NCI-H345 treated with DMSO at 0.1 percent for 48 hours (cell line): ENCODE measurements at regions not wholly inside any gene's neighbourhood (a gene's known extent, or its start where the extent isn't known, plus 50 kb on each side); places are given as distances from the start of the nearest gene placed in this dataset.
A peak's percentile ranks its signal among the peaks of the same experiment; 100 is the strongest.
"Not testable (repeated sequence)": the region's sequence is repeated elsewhere in the genome, so short reads cannot be mapped to it uniquely, and the experiment has no call there.

Experiments used
- DNase-seq: peaks from one replicate; lab custom pipeline; 2025; ENCODE audit not compliant: unreplicated experiment; lab: John Stamatoyannopoulos, UW

GRCh38 chr12:34097213-34097612 lies 74.9 kb downstream of the ALG10 start:
- no peak for DNase-seq

DNA sequence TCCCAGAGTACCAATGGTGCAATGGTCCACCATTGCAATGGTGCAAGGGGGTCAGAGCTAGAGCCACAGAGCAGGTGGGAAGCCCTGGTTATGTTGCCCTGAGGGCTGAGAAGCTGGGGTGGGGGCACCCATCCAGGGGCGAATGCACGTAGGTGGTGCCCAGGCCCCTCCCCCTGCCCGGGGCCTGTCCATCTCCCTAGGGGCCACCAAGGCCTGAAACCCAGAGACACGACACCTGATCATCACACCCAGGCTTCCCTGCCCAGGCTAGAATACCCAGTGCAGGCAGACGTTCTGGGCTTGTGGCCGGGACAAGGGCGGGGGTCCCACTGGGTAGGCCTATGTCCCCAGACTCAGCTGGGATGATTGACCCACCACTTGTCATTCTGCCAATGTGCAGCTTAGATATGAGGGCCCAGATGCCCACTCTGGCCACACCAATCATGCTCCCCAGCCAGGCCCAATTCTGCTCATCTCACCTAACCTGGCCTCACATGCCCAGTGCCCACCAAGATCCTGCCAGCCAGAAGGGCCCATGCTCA lies 83.2 kb downstream of the ALG10 start:
- no peak for DNase-seq

- DNase-seq = no peak
These were observed 83.9 kb downstream of the ALG10 start for GRCh38 chr12:34106172-34106571.

DNA sequence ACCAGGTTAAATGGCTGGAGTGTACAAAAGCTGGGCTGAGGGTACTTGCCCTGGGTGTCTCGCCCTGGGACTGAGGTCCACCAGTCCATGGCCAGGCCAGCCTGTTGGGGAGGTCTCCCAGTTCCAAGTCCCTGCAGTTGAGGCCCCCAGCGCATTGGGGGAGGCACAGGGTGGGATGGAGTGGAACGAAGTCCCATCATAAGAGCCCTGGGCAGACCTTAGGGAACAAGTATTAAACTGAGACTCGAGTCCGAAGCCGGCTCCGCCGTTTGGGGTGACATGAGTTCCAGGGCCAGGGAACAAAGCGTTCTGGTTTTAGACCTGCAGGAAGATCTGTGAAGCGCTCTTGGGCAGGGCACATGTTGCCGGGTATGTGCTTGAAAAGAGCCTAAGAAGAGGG lies 84.7 kb downstream of the ALG10 start:
- no peak for DNase-seq

- DNase-seq = no peak
These were observed 85.6 kb downstream of the ALG10 start for GRCh38 chr12:34107781-34108404.

DNA sequence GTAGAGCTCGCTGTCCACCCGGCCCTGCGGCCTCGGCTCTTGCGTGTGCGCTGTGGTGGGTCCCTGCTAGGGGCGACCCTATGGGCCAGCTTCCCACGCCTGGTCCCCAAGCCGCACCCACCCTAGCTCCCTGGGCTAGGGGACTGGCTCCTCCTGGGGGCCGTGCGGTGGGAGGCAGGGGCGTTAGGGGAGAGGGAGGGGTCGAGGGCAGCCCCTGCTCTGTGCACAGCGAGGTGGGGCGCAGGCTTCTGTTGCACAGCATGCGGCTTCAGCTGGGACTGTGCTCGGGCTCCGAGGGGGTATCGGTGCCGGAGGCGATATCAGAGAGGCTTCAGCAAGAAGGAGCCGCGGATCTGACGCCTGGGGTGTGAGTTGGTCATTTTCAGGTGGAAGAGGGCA lies 86.1 kb downstream of the ALG10 start:
- DNase-seq = no peak

GRCh38 chr12:34108967-34109366 lies 86.7 kb downstream of the ALG10 start:
- DNase-seq = no peak

- DNase-seq = no peak
These were observed 87.1 kb downstream of the ALG10 start for GRCh38 chr12:34109390-34109789.

- not testable (repeated sequence) for DNase-seq
These were observed 87.7 kb downstream of the ALG10 start for GRCh38 chr12:34109909-34110531.

DNA sequence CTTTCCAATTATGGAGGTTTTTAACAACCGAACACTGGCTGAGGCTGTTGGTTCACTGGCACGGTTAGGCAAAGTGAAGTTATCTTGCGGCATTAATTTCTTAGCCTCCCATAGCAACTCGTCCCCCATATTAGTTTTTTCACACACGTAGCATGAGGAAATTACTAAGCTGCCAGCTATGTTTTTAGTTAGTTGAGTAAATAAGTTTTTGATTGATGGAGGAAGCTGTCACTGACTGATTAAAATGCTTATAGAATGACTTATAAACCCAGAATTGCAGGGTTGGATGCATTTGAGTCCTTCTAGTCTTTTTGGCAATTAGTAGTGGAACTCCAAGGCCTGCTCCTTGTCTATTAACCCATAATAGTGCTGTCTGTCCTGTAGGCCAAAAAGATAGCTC lies 97.1 kb downstream of the ALG10 start:
- no peak for DNase-seq

GRCh38 chr12:34121360-34121759 lies 99.1 kb downstream of the ALG10 start:
- DNase-seq = no peak

DNA sequence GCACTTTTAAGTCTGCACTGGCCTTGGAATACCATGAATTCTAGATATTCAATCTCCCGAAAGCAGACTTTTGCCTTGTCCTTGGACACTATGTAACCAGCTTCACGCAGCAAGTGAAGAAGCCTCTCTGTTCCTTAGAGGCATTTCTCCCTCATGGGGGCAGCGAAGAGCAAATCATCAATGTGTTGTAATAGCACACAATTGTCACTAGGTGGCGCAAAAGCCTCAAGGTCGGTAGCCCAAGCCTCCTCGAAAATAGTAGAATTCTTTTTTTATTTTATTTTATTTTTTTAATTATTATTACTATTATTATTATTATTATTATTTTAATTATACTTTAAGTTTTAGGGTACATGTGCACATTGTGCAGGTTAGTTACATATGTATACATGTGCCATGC lies 100.8 kb downstream of the ALG10 start:
- peak; percentile 32 for DNase-seq

DNA sequence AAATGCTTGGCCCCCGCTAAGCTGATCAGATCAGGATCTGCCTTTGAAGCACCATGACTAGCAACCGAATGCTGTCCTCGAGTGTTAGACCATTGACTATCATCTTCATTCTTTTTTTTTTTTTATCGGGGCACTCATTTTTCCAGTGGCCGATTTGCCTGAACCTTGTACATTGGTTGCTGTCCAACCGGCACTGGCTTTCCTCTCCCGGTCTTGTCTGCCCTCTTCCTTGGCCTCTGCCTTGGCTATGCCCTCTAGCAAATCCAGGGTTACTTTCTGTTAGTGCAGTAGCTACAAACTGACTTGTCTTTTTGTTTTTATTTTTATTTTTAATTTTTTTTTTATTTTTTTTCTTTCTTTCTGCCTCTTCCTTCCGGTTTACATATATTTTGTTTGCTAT lies 102.3 kb downstream of the ALG10 start:
- no peak for DNase-seq

DNA sequence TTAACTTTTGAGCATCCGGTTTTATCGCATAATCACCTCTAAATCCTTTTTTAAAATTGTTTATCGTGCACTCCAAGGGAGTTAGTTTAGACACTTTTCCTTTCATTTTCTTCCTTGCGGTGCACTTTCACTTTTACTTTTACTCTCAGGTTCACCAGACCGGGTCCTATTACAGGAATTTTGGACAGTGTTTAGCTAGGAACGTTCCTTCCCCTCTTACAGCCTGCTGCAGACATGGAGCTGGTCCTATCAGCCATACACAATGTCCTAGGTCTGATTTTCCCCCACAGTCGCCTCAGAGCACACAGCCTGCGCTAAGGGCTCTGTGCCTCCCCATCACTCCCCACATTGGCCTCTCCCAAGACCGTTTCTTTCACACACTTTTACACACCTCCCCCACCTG lies 103.9 kb downstream of the ALG10 start:
- DNase-seq = no peak

GRCh38 chr12:34126805-34127204 lies 104.5 kb downstream of the ALG10 start:
- no peak for DNase-seq

- DNase-seq = not testable (repeated sequence)
These were observed 105.1 kb downstream of the ALG10 start for GRCh38 chr12:34127379-34127778.

DNA sequence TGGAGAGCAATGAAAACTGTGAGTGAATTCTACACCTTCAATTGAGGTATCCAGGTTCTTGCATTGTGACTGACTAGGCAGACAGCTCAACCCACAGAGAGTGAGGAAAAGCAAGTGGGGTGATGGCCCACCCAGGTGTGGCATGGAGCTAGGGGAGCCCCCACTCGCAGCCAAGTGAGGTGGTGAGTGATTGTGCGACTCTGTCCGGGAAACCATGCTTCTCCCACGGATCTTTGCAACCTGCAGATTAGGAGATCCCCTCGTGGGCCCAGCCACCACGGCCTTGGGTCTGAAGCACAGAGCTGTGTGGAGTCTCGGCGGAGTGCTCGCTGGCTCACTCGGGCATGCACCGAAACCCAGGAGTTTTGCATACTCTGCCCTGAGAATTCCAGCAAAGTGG lies 120.1 kb downstream of the ALG10 start:
- no peak for DNase-seq

- no peak for DNase-seq
These were observed 128.7 kb downstream of the ALG10 start for GRCh38 chr12:34151019-34151418.

GRCh38 chr12:34163443-34163842 lies 141.1 kb downstream of the ALG10 start:
- DNase-seq = peak; percentile 75

DNA sequence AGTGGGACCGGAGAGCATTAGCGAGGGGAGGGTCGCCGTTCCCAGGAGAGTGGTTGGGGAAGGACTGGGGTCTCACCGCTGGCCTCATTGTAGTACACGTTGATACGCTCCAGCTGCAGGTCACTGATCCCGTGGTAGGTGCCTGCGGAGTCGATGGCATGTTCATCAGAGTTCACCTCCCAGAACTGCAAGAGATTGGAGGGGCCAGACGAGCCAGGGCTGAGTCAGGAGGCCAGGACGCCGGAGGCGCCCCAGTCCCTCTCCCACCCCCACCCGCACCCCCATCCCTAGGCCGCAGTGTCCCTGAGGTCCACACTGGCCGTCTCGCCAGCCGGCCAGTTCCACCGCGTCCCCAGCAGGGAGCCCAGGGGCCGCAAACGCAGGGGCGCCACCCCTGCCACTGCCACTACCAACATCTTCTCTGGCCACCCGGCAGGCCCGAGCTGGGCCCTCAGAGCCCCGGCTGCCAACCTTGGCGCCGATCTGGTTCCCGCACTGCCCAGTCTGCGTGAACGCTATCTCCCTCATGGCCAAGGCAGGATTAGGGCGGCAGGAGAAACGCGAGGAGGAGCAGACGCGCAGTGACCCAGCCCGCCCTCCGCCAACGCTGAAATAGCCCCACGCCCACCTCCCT lies 144.2 kb downstream of the ALG10 start:
- no peak for DNase-seq

GRCh38 chr12:34168507-34168906 lies 146.2 kb downstream of the ALG10 start:
- not testable (repeated sequence) for DNase-seq

DNA sequence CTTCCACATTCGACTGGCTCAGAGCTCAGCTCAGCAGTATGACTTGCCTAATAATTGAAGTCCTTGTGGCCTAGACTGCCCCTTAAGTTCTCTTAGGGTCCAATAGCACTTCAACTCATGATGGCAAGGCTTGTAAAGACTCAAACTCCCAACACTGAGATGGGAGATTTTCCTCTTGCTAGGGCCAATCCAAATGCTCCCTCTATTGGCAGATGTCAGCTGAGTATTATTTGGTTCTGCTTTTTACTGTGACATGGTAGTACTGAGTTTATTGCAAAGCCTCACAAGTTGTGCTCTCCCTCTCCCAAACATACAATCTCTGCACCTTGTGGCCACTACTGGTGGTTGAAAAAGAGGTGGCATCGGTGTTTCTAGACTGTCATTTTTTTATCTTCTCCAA lies 164.2 kb downstream of the ALG10 start:
- DNase-seq = no peak
